ENCODE measurements at regions not wholly inside any gene's neighbourhood (a gene's known extent, or its start where the extent isn't known, plus 50 kb on each side); places are given as distances from the start of the nearest gene placed in this dataset.

- TF ChIP-seq CTCF (conservative IDR thresholded peaks at IDR 0.05) (no peak), EZH2 (IDR thresholded peaks at IDR 0.05; ENCODE audit: low read depth) (no peak)
Measured at GRCh38 chr4:122313006-122313646, 65.7 kb upstream of the ADAD1 start.

Measured in PC-9 (cell line).